ENCODE measurements at regions not wholly inside any gene's neighbourhood (a gene's known extent, or its start where the extent isn't known, plus 50 kb on each side); places are given as distances from the start of the nearest gene placed in this dataset.

DNA sequence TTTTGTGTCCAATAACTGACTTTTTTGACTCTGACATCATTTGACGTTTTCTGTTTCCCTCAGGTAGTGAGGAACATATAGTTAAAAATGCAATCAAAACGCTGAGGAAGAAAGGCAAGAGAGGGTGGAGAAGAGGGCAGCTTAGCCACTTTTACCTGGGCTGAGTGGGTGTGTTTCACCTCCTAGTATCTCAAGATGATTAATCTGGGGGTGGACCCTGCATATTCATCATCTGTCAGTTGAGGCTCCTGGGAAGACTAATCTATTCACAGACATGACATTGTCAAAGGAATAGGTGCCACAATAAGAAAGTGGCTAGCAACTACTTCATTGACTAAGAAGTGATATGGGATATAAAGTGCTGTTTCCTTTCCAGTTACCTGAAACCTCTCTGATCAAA is 331.5 kb upstream of the RARB start:
- TF ChIP-seq, protein P1, sequence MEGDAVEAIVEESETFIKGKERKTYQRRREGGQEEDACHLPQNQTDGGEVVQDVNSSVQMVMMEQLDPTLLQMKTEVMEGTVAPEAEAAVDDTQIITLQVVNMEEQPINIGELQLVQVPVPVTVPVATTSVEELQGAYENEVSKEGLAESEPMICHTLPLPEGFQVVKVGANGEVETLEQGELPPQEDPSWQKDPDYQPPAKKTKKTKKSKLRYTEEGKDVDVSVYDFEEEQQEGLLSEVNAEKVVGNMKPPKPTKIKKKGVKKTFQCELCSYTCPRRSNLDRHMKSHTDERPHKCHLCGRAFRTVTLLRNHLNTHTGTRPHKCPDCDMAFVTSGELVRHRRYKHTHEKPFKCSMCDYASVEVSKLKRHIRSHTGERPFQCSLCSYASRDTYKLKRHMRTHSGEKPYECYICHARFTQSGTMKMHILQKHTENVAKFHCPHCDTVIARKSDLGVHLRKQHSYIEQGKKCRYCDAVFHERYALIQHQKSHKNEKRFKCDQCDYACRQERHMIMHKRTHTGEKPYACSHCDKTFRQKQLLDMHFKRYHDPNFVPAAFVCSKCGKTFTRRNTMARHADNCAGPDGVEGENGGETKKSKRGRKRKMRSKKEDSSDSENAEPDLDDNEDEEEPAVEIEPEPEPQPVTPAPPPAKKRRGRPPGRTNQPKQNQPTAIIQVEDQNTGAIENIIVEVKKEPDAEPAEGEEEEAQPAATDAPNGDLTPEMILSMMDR (IDR thresholded peaks at IDR 0.05 in 2 of 3, conservative IDR thresholded peaks at IDR 0.05 in 1 of 3; ENCODE audit: insufficient read depth in 2 of 3, low read depth in 1 of 3, low read length in 3 of 3) = no peak
- TF ChIP-seq MTA3 (IDR thresholded peaks at IDR 0.05; ENCODE audit: borderline replicate concordance) (no peak), U2AF1 (optimal IDR thresholded peaks at IDR 0.05; ENCODE audit: low read depth, low read length) (no peak), MAFF (IDR thresholded peaks at IDR 0.05; ENCODE audit: low read length) (no peak), SMARCE1 (IDR thresholded peaks at IDR 0.05) (no peak), NFIC (IDR thresholded peaks at IDR 0.05) (no peak), RBM17 (IDR thresholded peaks at IDR 0.05; ENCODE audit: borderline replicate concordance, low read depth, low read length) (no peak), SP1 (CRISPR knock-in tag; IDR thresholded peaks at IDR 0.05) (no peak), MAFK (IDR thresholded peaks at IDR 0.05; ENCODE audit: low read length) (no peak), POLR2AphosphoS5 (IDR thresholded peaks at IDR 0.05; ENCODE audit: control insufficient read depth, insufficient read depth, low read depth, low read length) (no peak), ZNF830 (CRISPR knock-in tag; IDR thresholded peaks at IDR 0.05) (no peak), ZNF551 (CRISPR knock-in tag; IDR thresholded peaks at IDR 0.05) (no peak)

All from K562 (cell line).